Right forelimb (tissue), 1 donor: ENCODE measurements at regions not wholly inside any gene's neighbourhood (a gene's known extent, or its start where the extent isn't known, plus 50 kb on each side); places are given as distances from the start of the nearest gene placed in this dataset.

Experiments used
- DNase-seq: peaks from one replicate; pipeline ENCODE4 v3.0.0-alpha.2; 2018

GRCh38 chr13:69571606-69572323 is 535.9 kb upstream of the ATXN8OS start:
- DNase-seq: no peak

GRCh38 chr13:69567514-69567913 is 540.1 kb upstream of the ATXN8OS start:
- no peak for DNase-seq

GRCh38 chr13:69566104-69566716 is 541.4 kb upstream of the ATXN8OS start:
- no peak for DNase-seq

GRCh38 chr13:69565334-69565733 is 542.3 kb upstream of the ATXN8OS start:
- DNase-seq: no peak

- DNase-seq: no peak
Observed at GRCh38 chr13:69556540-69557196, 551.0 kb upstream of the ATXN8OS start.

GRCh38 chr13:69553976-69554375 is 553.6 kb upstream of the ATXN8OS start:
- DNase-seq: no peak

- DNase-seq: no peak
Observed at GRCh38 chr13:69551193-69551592, 556.4 kb upstream of the ATXN8OS start.

- no peak for DNase-seq
Observed at GRCh38 chr13:69547780-69548179, 559.8 kb upstream of the ATXN8OS start.

- no peak for DNase-seq
Observed at GRCh38 chr13:69545551-69545950, 562.1 kb upstream of the ATXN8OS start.

- no peak for DNase-seq
Observed at GRCh38 chr13:69524459-69525150, 583.0 kb upstream of the ATXN8OS start.

- no peak for DNase-seq
Observed at GRCh38 chr13:69496981-69497380, 610.6 kb upstream of the ATXN8OS start.

GRCh38 chr13:69495096-69495495 is 612.5 kb upstream of the ATXN8OS start:
- no peak for DNase-seq

- no peak for DNase-seq
Observed at GRCh38 chr13:69487576-69487975, 620.0 kb upstream of the ATXN8OS start.

GRCh38 chr13:69485991-69486592 is 621.5 kb upstream of the ATXN8OS start:
- no peak for DNase-seq

- DNase-seq: no peak
Observed at GRCh38 chr13:69477451-69477850, 630.2 kb upstream of the ATXN8OS start.

GRCh38 chr13:69474011-69474685 is 633.5 kb upstream of the ATXN8OS start:
- DNase-seq: no peak

GRCh38 chr13:69468624-69469023 is 639.0 kb upstream of the ATXN8OS start:
- DNase-seq: no peak

- peak; percentile 67 for DNase-seq
Observed at GRCh38 chr13:69461397-69461796, 646.2 kb upstream of the ATXN8OS start.

GRCh38 chr13:69459346-69459745 is 648.3 kb upstream of the ATXN8OS start:
- no peak for DNase-seq

- DNase-seq: no peak
Observed at GRCh38 chr13:69458013-69458412, 649.6 kb upstream of the ATXN8OS start.

- no peak for DNase-seq
Observed at GRCh38 chr13:69450245-69450644, 657.4 kb upstream of the ATXN8OS start.

- DNase-seq: no peak
Observed at GRCh38 chr13:69425235-69425634, 682.4 kb upstream of the ATXN8OS start.

GRCh38 chr13:69423844-69424243 is 683.8 kb upstream of the ATXN8OS start:
- no peak for DNase-seq
